SK-N-SH (cell line): ENCODE measurements at regions not wholly inside any gene's neighbourhood (a gene's known extent, or its start where the extent isn't known, plus 50 kb on each side); places are given as distances from the start of the nearest gene placed in this dataset.

Experiments used
- CTCF ChIP-seq: fragments of 200-600 bp; sonication (generic); IDR thresholded peaks from 2 replicates; pipeline ENCODE4 v1.6.1; 2017; ENCODE audit warnings: antibody characterized with exemption, mild to moderate bottlenecking, moderate library complexity
- EZH2phosphoT487 ChIP-seq: fragments of 200-600 bp; sonication (generic); IDR thresholded peaks from 2 replicates; pipeline ENCODE4 v1.6.1; 2017; ENCODE audit warnings: low read depth, mixed run types, mild to moderate bottlenecking, antibody characterized with exemption, moderate library complexity, borderline replicate concordance
- FOSL2 ChIP-seq: IDR thresholded peaks from 2 replicates; pipeline ENCODE4 v1.4.0; 2012; ENCODE audit warnings: low read depth, mild to moderate bottlenecking, moderate library complexity, borderline replicate concordance
- FOXJ3 ChIP-seq: sonication (generic); formaldehyde crosslinking; IDR thresholded peaks from 2 replicates; pipeline ENCODE4 v1.5.1; 2020; ENCODE audit warnings: mild to moderate bottlenecking, missing genetic modification reagents
- MXI1 ChIP-seq: IDR thresholded peaks from 2 replicates; pipeline ENCODE4 v1.6.1; 2012; ENCODE audit warnings: mild to moderate bottlenecking, low read depth, low read length, improper control_type of control experiment
- NRF1 ChIP-seq: IDR thresholded peaks from 2 replicates; pipeline ENCODE4 v1.6.1; 2012; ENCODE audit warnings: low read depth, mild to moderate bottlenecking, low read length
- POLR2AphosphoS5 ChIP-seq: IDR thresholded peaks from 2 replicates; pipeline ENCODE4 v1.6.1; 2012; ENCODE audit warnings: low read depth, low read length
- RCOR1 ChIP-seq: fragments of 150-350 bp; IDR thresholded peaks from 2 replicates; pipeline ENCODE4 v1.6.1; 2017; ENCODE audit warnings: antibody characterized with exemption, low read length
- RFX5 ChIP-seq: IDR thresholded peaks from 2 replicates; pipeline ENCODE4 v1.6.1; 2012; ENCODE audit warnings: mild to moderate bottlenecking, improper control_type of control experiment, low read length
- SMC3 ChIP-seq: IDR thresholded peaks from 2 replicates; pipeline ENCODE4 v1.6.1; 2012; ENCODE audit warnings: low read depth, low read length, improper control_type of control experiment
- TAF1 ChIP-seq: IDR thresholded peaks from 2 replicates; pipeline ENCODE4 v1.6.1; 2012; ENCODE audit warnings: low read depth, mild to moderate bottlenecking, low read length, moderate library complexity, borderline replicate concordance
- YY1 ChIP-seq: IDR thresholded peaks from 2 replicates; pipeline ENCODE4 v1.4.0; 2012; ENCODE audit warnings: low read depth, mild to moderate bottlenecking

GRCh38 chr22:47851586-47851985 lies 1089.1 kb downstream of the TBC1D22A start:
- TF ChIP-seq CTCF (no peak), RFX5 (no peak), POLR2AphosphoS5 (no peak), EZH2phosphoT487 (no peak), NRF1 (no peak), MXI1 (no peak), TAF1 (no peak), RCOR1 (no peak), SMC3 (no peak), FOXJ3 (CRISPR knock-in tag) (no peak), YY1 (no peak), FOSL2 (no peak)
